ENCODE measurements at regions not wholly inside any gene's neighbourhood (a gene's known extent, or its start where the extent isn't known, plus 50 kb on each side); places are given as distances from the start of the nearest gene placed in this dataset.

GRCh38 chr12:69064734-69065443 is 131.9 kb upstream of the CPM start:
- TF ChIP-seq CTCF (IDR thresholded peaks at IDR 0.05) (no peak), POLR2A (IDR thresholded peaks at IDR 0.05) (no peak)
